ENCODE measurements at regions not wholly inside any gene's neighbourhood (a gene's known extent, or its start where the extent isn't known, plus 50 kb on each side); places are given as distances from the start of the nearest gene placed in this dataset.

DNA sequence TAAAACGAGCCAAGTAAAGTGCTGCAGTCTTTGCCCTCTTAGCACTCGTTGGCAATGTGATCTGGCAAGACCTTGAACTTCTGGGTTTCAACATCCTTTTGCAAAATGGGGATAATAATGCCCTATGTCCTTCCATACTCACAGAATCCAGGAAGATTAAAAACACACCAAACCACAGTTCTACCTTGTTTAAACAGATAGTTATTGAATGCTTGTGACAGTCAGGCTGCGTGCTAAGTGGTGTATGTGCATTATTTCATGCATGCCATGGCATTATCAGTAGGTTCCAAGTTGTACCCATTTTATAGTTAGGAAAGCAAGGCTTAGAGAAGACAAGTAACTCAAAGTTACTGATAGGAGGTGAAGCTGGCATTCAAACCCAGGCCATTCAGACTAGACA lies 308.6 kb upstream of the PROX1 start:
- no peaks in the 10 kb centered on the region for H3K36me3 ChIP-seq (ENCODE audit: insufficient read depth, low read depth, low read length)
- no peak overlapping the region for H3K9ac ChIP-seq (ENCODE audit: low read depth, low read length)
- H3K4me1 ChIP-seq (ENCODE audit: insufficient read depth, low read length): no peaks in the 10 kb centered on the region
- no peaks in the 10 kb centered on the region for H3K9me3 ChIP-seq (ENCODE audit: insufficient read depth, low read depth, low read length)
- no peak overlapping the region for H3K27ac ChIP-seq (ENCODE audit: low read length)
- H3K27me3 ChIP-seq (ENCODE audit: insufficient read depth, low read length): no peaks in the 10 kb centered on the region
- no peak overlapping the region for H3K4me3 ChIP-seq (ENCODE audit: low read length)

DNA sequence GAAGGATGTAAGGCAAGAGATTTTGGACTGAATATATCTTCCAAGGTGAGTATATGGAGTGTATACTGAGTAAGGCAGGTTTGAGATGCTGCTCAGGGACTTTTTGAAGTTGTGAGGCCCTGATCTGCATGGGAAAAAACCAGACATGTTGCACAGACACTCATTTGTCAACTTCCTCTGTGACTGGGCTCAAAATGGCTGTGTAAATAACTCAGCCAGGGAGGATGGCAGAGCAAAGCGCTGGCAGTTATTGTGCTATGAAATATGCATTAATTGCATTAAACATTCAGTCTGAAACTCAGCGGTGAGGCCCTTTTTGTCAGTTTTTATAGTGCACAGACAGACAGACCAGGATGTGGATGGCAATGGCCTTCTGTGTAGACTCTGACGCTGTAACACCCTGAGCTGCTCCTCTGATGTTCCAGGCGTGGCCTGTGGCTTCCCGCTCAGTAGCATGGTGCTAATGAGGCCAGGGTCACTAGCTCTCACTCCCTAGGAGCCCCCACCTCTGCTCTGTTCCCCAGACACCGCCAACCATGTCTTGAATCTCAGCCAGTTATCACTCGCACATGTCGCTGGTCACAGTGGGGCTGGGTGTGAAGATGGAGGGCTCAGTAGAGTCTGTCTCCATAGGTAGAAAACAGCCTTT lies 307.0 kb upstream of the PROX1 start:
- Histone ChIP-seq H3K27ac (ENCODE audit: low read length) (no peak overlapping the region), H3K9me3 (ENCODE audit: insufficient read depth, low read depth, low read length) (no peaks in the 10 kb centered on the region), H3K9ac (ENCODE audit: low read depth, low read length) (no peak overlapping the region), H3K4me1 (ENCODE audit: insufficient read depth, low read length) (no peaks in the 10 kb centered on the region), H3K4me3 (ENCODE audit: low read length) (no peak overlapping the region), H3K36me3 (ENCODE audit: insufficient read depth, low read depth, low read length) (no peaks in the 10 kb centered on the region), H3K27me3 (ENCODE audit: insufficient read depth, low read length) (no peaks in the 10 kb centered on the region)

DNA sequence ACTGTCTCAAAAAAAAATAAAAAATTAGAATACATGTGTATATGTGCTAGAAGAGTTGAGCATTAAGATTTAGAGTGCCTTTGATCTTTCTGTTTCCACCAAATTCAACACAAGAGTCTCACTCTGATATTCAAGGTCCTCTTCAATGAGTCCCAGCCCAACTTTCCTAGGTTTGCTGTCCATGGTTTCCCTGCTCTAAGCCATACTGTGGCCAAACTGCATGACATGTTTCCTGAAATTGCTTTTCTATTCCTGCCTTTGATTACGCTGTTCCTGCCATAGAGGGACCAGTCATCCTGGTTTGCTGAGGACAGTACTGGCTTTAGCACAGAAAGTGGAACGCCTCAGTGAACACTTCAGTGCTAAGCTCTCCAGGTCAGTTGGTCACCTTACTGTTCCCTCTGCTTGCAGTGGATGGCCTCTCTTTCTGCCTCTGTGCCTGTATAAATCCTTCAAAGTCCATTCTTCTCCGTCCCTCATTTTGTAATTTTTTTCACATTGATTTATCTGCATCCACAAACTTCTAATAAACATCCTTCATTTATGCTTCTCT lies 305.9 kb upstream of the PROX1 start:
- no peaks in the 10 kb centered on the region for H3K27me3 ChIP-seq (ENCODE audit: insufficient read depth, low read length)
- H3K9me3 ChIP-seq (ENCODE audit: insufficient read depth, low read depth, low read length): no peaks in the 10 kb centered on the region
- H3K9ac ChIP-seq (ENCODE audit: low read depth, low read length): no peak overlapping the region
- no peak overlapping the region for H3K27ac ChIP-seq (ENCODE audit: low read length)
- no peak overlapping the region for H3K4me3 ChIP-seq (ENCODE audit: low read length)
- no peaks in the 10 kb centered on the region for H3K4me1 ChIP-seq (ENCODE audit: insufficient read depth, low read length)
- H3K36me3 ChIP-seq (ENCODE audit: insufficient read depth, low read depth, low read length): no peaks in the 10 kb centered on the region

DNA sequence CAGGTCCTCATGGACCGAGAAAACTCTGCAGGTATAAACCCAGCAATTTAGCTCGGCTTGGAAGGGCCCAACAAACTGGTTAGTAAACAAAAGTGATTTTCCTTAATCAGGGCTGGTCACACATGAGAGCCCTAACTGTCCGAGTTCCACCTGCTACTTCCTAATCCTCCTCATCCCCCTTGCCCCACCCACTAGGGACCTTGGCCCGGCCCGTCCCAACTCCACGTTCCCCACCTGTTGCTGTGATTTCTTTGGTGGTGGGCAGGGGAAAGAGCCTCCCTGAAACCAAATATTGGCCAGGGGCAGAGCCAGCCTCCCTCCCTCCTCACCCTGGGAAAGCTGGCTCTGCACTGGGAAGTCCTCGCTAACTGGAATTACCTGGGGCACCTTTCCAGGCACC lies 304.2 kb upstream of the PROX1 start:
- Histone ChIP-seq H3K27ac (ENCODE audit: low read length) (no peak overlapping the region), H3K36me3 (ENCODE audit: insufficient read depth, low read depth, low read length) (no peaks in the 10 kb centered on the region), H3K9ac (ENCODE audit: low read depth, low read length) (no peak overlapping the region), H3K4me1 (ENCODE audit: insufficient read depth, low read length) (no peaks in the 10 kb centered on the region), H3K4me3 (ENCODE audit: low read length) (no peak overlapping the region), H3K27me3 (ENCODE audit: insufficient read depth, low read length) (no peaks in the 10 kb centered on the region), H3K9me3 (ENCODE audit: insufficient read depth, low read depth, low read length) (no peaks in the 10 kb centered on the region)

DNA sequence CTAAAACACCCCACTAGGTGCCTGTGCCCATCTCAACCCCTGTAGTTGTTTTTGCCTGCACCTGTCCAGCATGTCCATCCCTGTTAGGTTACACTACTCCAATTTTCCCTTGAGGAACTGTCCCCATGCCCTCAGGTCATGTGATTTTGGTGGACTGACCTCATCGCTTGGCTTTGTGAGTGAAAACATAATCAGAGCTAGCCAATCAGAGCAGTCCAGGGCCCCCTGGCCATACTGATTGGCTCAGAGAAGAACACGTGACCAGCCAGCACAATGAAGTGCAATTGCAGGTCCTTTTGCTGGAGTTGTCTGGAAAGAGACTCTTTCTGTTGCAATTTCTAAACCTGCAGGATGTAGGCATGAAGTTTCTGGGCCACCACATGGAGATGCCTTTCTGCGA lies 303.3 kb upstream of the PROX1 start:
- no peak overlapping the region for H3K9ac ChIP-seq (ENCODE audit: low read depth, low read length)
- no peak overlapping the region for H3K27ac ChIP-seq (ENCODE audit: low read length)
- no peaks in the 10 kb centered on the region for H3K36me3 ChIP-seq (ENCODE audit: insufficient read depth, low read depth, low read length)
- no peaks in the 10 kb centered on the region for H3K27me3 ChIP-seq (ENCODE audit: insufficient read depth, low read length)
- no peaks in the 10 kb centered on the region for H3K9me3 ChIP-seq (ENCODE audit: insufficient read depth, low read depth, low read length)
- no peaks in the 10 kb centered on the region for H3K4me1 ChIP-seq (ENCODE audit: insufficient read depth, low read length)
- no peak overlapping the region for H3K4me3 ChIP-seq (ENCODE audit: low read length)

DNA sequence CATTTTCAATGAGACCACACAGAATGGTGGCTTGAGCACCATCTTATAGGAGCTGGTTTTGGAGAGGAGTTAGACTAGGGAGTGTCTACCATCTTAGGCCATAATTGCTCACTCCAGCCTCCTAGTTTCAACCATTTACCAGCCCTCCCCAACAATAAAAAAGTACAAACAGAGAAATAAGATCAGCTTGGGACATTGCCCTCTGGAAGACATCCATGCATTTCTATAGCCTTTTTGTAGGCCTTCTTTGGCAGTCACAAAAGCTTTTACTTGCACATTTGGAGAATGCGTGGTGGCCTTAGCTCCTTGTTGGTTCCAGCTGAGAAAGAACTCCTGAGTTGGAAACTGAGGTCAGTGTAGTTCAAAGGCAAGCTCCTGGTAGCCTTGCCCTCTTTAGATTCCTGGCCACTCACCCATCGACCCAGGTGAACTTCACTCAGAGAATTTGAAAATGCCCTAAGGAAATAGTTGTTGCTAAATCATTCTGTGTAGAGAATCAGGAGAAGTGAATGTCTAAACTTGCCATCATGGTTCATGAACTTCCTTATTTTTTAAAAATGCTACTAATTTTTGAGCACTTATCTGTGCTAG lies 301.7 kb upstream of the PROX1 start:
- no peaks in the 10 kb centered on the region for H3K9me3 ChIP-seq (ENCODE audit: insufficient read depth, low read depth, low read length)
- H3K4me1 ChIP-seq (ENCODE audit: insufficient read depth, low read length): no peaks in the 10 kb centered on the region
- no peak overlapping the region for H3K4me3 ChIP-seq (ENCODE audit: low read length)
- no peaks in the 10 kb centered on the region for H3K36me3 ChIP-seq (ENCODE audit: insufficient read depth, low read depth, low read length)
- no peaks in the 10 kb centered on the region for H3K27me3 ChIP-seq (ENCODE audit: insufficient read depth, low read length)
- no peak overlapping the region for H3K27ac ChIP-seq (ENCODE audit: low read length)
- H3K9ac ChIP-seq (ENCODE audit: low read depth, low read length): no peak overlapping the region

DNA sequence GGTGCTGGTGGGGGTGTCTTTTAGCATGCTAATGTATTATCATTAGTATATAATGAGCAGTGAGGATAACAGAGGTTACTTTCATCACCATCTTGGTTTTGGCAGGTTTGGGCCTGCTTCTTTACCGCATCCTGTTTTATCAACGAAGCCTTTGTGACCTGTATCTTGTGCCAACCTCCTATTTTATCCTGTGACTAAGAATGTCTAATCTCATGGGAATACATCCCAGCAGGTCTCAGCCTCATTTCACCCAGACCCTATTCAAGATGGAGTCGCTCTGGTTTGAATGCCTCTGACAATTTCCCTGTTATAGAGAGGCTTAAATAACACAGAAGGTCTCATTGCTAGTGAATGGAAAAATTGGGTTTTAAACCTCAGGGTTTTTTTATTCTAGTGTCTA lies 300.8 kb upstream of the PROX1 start:
- Histone ChIP-seq H3K9me3 (ENCODE audit: insufficient read depth, low read depth, low read length) (no peaks in the 10 kb centered on the region), H3K9ac (ENCODE audit: low read depth, low read length) (no peak overlapping the region), H3K4me1 (ENCODE audit: insufficient read depth, low read length) (no peaks in the 10 kb centered on the region), H3K27me3 (ENCODE audit: insufficient read depth, low read length) (no peaks in the 10 kb centered on the region), H3K27ac (ENCODE audit: low read length) (no peak overlapping the region), H3K36me3 (ENCODE audit: insufficient read depth, low read depth, low read length) (no peaks in the 10 kb centered on the region), H3K4me3 (ENCODE audit: low read length) (no peak overlapping the region)

DNA sequence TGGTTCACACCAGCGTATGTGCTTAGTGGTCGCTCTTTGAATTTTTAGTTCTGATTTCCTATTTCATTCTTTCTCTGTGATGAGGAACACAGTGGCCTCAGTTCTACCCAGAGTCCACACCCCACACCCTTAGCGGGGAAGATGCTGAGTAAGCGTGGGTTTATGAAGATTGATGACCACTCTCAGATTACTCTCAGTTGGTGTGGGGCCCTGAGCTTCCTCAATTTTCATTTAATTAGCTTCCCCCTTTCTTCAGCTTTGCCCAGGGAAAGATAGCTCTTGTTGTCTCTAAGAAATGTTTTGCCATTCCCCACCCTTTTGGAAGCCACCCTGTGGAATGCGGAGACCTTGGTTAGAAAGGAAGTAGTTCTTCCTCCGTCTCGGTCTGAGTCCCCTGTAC lies 299.9 kb upstream of the PROX1 start:
- Histone ChIP-seq H3K4me3 (ENCODE audit: low read length) (no peak overlapping the region), H3K9me3 (ENCODE audit: insufficient read depth, low read depth, low read length) (no peaks in the 10 kb centered on the region), H3K9ac (ENCODE audit: low read depth, low read length) (no peak overlapping the region), H3K36me3 (ENCODE audit: insufficient read depth, low read depth, low read length) (no peaks in the 10 kb centered on the region), H3K4me1 (ENCODE audit: insufficient read depth, low read length) (no peaks in the 10 kb centered on the region), H3K27me3 (ENCODE audit: insufficient read depth, low read length) (no peaks in the 10 kb centered on the region), H3K27ac (ENCODE audit: low read length) (no peak overlapping the region)

DNA sequence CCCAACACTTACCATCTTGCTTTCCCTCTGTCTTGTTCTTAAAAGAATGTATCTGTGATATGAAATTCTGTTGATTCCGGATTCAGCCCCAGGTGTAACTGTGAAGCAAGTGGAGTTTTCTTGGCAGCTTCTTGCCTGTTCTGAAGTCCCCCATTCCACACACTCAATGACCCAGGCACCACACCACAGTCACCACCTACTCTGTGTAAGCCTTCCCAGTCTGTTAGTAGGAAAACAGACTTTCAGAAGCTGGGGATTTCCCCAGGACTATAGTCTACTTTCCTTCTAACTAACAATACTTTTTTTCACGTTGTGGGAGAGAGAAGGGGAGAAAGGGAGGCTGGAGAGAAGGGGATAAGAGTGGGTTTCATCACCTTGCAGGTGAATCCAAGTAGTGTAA lies 299.1 kb upstream of the PROX1 start:
- Histone ChIP-seq H3K27ac (ENCODE audit: low read length) (no peak overlapping the region), H3K9ac (ENCODE audit: low read depth, low read length) (no peak overlapping the region), H3K36me3 (ENCODE audit: insufficient read depth, low read depth, low read length) (no peaks in the 10 kb centered on the region), H3K4me3 (ENCODE audit: low read length) (no peak overlapping the region), H3K9me3 (ENCODE audit: insufficient read depth, low read depth, low read length) (no peaks in the 10 kb centered on the region), H3K4me1 (ENCODE audit: insufficient read depth, low read length) (no peaks in the 10 kb centered on the region), H3K27me3 (ENCODE audit: insufficient read depth, low read length) (no peaks in the 10 kb centered on the region)

DNA sequence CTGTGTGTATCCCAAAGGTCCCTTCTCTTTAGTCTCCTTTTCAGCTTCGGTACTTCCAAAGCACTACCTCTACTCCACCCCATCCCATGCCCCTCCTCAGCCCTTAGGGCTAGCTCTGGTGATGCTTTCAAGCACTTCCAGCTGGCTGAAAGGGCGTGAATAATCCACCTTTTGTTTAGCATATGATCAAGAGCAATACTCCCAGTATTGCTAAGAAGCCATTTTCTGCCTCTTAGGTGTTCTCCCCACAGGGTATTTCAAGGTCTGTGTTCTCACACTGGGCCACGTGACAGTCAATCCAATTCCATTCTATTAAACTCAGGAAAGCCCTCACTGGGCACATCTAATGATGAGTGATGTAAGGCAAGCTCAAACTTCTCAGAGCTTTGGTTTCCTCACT lies 298.5 kb upstream of the PROX1 start:
- Histone ChIP-seq H3K27ac (ENCODE audit: low read length) (no peak overlapping the region), H3K4me1 (ENCODE audit: insufficient read depth, low read length) (no peaks in the 10 kb centered on the region), H3K36me3 (ENCODE audit: insufficient read depth, low read depth, low read length) (no peaks in the 10 kb centered on the region), H3K27me3 (ENCODE audit: insufficient read depth, low read length) (no peaks in the 10 kb centered on the region), H3K9me3 (ENCODE audit: insufficient read depth, low read depth, low read length) (no peaks in the 10 kb centered on the region), H3K9ac (ENCODE audit: low read depth, low read length) (no peak overlapping the region), H3K4me3 (ENCODE audit: low read length) (no peak overlapping the region)

DNA sequence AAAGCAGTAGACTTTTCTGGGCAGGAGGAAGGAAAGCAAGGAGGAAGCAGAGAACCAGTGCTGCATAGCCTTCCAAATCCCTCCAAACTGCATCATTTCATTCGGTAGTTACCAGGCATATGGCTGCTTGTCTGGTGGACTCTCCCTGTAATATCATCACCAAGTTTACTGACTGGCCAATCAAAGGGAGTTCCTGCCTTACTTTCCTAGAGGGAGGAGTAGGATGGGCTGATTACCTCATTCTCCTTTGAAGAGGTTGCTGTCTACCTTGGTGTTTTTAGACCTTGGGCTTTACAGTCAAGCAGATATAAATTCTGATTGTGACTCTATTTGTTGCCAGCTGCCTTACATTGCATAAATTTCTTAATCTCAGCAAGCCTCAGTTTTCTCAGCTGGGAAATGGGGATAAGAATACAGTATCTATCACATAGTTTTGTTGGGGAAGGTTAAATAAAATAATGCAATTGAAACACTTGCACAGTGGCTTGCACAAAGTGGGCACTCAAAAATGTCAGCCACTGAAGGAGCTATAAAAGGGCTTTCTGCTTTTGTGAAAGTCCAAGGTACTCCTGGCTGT lies 297.3 kb upstream of the PROX1 start:
- no peaks in the 10 kb centered on the region for H3K4me1 ChIP-seq (ENCODE audit: insufficient read depth, low read length)
- H3K9me3 ChIP-seq (ENCODE audit: insufficient read depth, low read depth, low read length): no peaks in the 10 kb centered on the region
- no peak overlapping the region for H3K9ac ChIP-seq (ENCODE audit: low read depth, low read length)
- no peak overlapping the region for H3K4me3 ChIP-seq (ENCODE audit: low read length)
- H3K36me3 ChIP-seq (ENCODE audit: insufficient read depth, low read depth, low read length): no peaks in the 10 kb centered on the region
- no peak overlapping the region for H3K27ac ChIP-seq (ENCODE audit: low read length)
- H3K27me3 ChIP-seq (ENCODE audit: insufficient read depth, low read length): no peaks in the 10 kb centered on the region

DNA sequence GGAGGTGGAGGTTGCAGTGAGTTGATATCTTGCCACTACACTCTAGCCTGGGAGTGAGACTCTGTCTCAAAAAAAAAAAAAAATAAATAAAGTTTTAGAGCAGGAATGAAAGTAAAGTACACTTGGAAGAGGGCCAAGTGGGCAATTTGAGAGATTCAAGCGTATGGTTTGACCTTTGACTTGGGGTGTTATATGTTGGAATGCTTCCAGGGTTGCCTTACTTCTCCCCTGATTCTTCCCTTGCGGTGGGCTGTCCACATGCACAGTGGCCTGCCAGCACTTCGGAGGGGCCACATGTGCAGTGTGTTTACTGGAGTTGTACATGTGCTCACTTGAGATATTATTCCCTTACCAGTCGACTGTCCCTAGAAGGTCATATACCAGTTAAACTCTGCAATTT lies 295.5 kb upstream of the PROX1 start:
- H3K9me3 ChIP-seq (ENCODE audit: insufficient read depth, low read depth, low read length): no peaks in the 10 kb centered on the region
- H3K36me3 ChIP-seq (ENCODE audit: insufficient read depth, low read depth, low read length): no peaks in the 10 kb centered on the region
- no peaks in the 10 kb centered on the region for H3K27me3 ChIP-seq (ENCODE audit: insufficient read depth, low read length)

More for the DNA sequence above, 295.5 kb upstream of the PROX1 start:
- Histone ChIP-seq H3K4me1 (ENCODE audit: insufficient read depth, low read length) (no peaks in the 10 kb centered on the region), H3K4me3 (ENCODE audit: low read length) (no peak overlapping the region), H3K27ac (ENCODE audit: low read length) (no peak overlapping the region), H3K9ac (ENCODE audit: low read depth, low read length) (no peak overlapping the region)

Measured in iPS-20b (cell line).